Gastroesophageal sphincter (tissue), 3 donors: ENCODE measurements at regions not wholly inside any gene's neighbourhood (a gene's known extent, or its start where the extent isn't known, plus 50 kb on each side); places are given as distances from the start of the nearest gene placed in this dataset.

Source experiments
- CTCF ChIP-seq, 4 experiments: fragments of 200-600 bp in 2 of 4; fragments of 450-650 bp in 2 of 4; sonication (generic) in 1 of 4; IDR thresholded peaks; one replicate each; pipeline ENCODE4 v1.5.1; 2017 to 2019; ENCODE audit warnings: antibody characterized with exemption in 4 of 4, mild to moderate bottlenecking in 2 of 4, moderate library complexity in 2 of 4
- EP300 ChIP-seq: sonication (generic); formaldehyde crosslinking; IDR thresholded peaks from one replicate; pipeline ENCODE4 v1.6.1; 2017; ENCODE audit warnings: antibody characterized with exemption, mild to moderate bottlenecking
- POLR2A ChIP-seq, 2 donors: fragments of 450-650 bp; IDR thresholded peaks; one replicate each; pipeline ENCODE4 v1.6.1; 2017; ENCODE audit warnings: antibody characterized with exemption in 2 of 2, mild to moderate bottlenecking in 2 of 2, moderate library complexity in 1 of 2
- POLR2AphosphoS5 ChIP-seq: sonication (generic); formaldehyde crosslinking; IDR thresholded peaks from one replicate; pipeline ENCODE4 v1.6.1; 2017; ENCODE audit warnings: antibody characterized with exemption

GRCh38 chr7:47042669-47043068 is 539.2 kb downstream of the TNS3 start:
- TF ChIP-seq CTCF (IDR thresholded peaks at IDR 0.05) (no peak), EP300 (no peak), POLR2AphosphoS5 (no peak), POLR2A (IDR thresholded peaks at IDR 0.05) (no peak)
